Mesenchymal stem cell (in vitro differentiated cells and primary cell): ENCODE measurements at regions not wholly inside any gene's neighbourhood (a gene's known extent, or its start where the extent isn't known, plus 50 kb on each side); places are given as distances from the start of the nearest gene placed in this dataset.

Experiments used
- DNase-seq: peaks from one replicate; pipeline ENCODE4 v3.0.0-alpha.2; 2013
- H2AFZ ChIP-seq: one replicate; pipeline ENCODE4 v1.6.1; 2013; ENCODE audit warnings: low read depth, mild to moderate bottlenecking, control low read depth, inconsistent platforms, low read length, moderate library complexity
- H2AK5ac ChIP-seq: 2 replicates; pipeline ENCODE4 v1.6.1; 2013; ENCODE audit warnings: low read length, moderate library complexity, mild to moderate bottlenecking, inconsistent platforms; ENCODE audit not compliant: severe bottlenecking
- H2BK120ac ChIP-seq: one replicate; pipeline ENCODE4 v1.6.1; 2013; ENCODE audit warnings: low read depth, mild to moderate bottlenecking, inconsistent platforms, low read length, moderate library complexity
- H2BK12ac ChIP-seq, 2 experiments: one replicate each; pipeline ENCODE4 v1.6.1; 2013; ENCODE audit warnings: inconsistent platforms in 2 of 2, low read length in 2 of 2, mild to moderate bottlenecking in 2 of 2, moderate library complexity in 2 of 2, control low read depth in 1 of 2
- H2BK15ac ChIP-seq: one replicate; pipeline ENCODE4 v1.6.1; 2013; ENCODE audit warnings: mild to moderate bottlenecking, low read depth, inconsistent platforms; ENCODE audit not compliant: poor library complexity, severe bottlenecking
- H2BK5ac ChIP-seq: 2 replicates; pipeline ENCODE4 v1.6.1; 2013; ENCODE audit warnings: low read depth, mild to moderate bottlenecking, low read length, control low read depth, inconsistent platforms; ENCODE audit not compliant: poor library complexity, severe bottlenecking
- H3K14ac ChIP-seq, 2 experiments: one replicate each; pipeline ENCODE4 v1.6.1; 2013; ENCODE audit warnings: inconsistent platforms in 2 of 2, low read length in 2 of 2, control low read depth in 1 of 2, mild to moderate bottlenecking in 1 of 2, moderate library complexity in 1 of 2
- H3K18ac ChIP-seq, 2 experiments: one replicate each; pipeline ENCODE4 v1.6.1; 2013; ENCODE audit warnings: inconsistent platforms in 2 of 2, low read length in 2 of 2, control low read depth in 1 of 2, low read depth in 1 of 2, mild to moderate bottlenecking in 1 of 2
- H3K23ac ChIP-seq, 2 experiments: one replicate each; pipeline ENCODE4 v1.6.1; 2013; ENCODE audit warnings: inconsistent platforms in 2 of 2, low read length in 2 of 2, mild to moderate bottlenecking in 2 of 2, moderate library complexity in 2 of 2, control low read depth in 1 of 2
- H3K27ac ChIP-seq: 2 replicates; pipeline ENCODE4 v1.5.1; 2013; ENCODE audit warnings: mild to moderate bottlenecking, moderate library complexity, low read length, control low read depth, inconsistent platforms; ENCODE audit not compliant: poor library complexity, severe bottlenecking
- H3K27me3 ChIP-seq, 2 experiments: 2 replicates each; pipeline versions ENCODE4 v1.6.1 to v1.7.0; 2013; ENCODE audit warnings: low read length in 2 of 2, mild to moderate bottlenecking in 2 of 2, moderate library complexity in 2 of 2, control low read depth in 1 of 2, inconsistent platforms in 1 of 2; ENCODE audit not compliant: control insufficient read depth in 1 of 2, insufficient read depth in 1 of 2
- H3K36me3 ChIP-seq, 2 experiments: 2 replicates each; pipeline versions ENCODE4 v1.6.1 to v1.7.0; 2013; ENCODE audit warnings: low read length in 2 of 2, control low read depth in 1 of 2, inconsistent platforms in 1 of 2, low read depth in 1 of 2, mild to moderate bottlenecking in 1 of 2; ENCODE audit not compliant: insufficient read depth in 2 of 2, control insufficient read depth in 1 of 2
- H3K4ac ChIP-seq, 2 experiments: one replicate each; pipeline ENCODE4 v1.6.1; 2013; ENCODE audit warnings: inconsistent platforms in 2 of 2, low read length in 2 of 2, mild to moderate bottlenecking in 2 of 2, moderate library complexity in 2 of 2, control low read depth in 1 of 2, low read depth in 1 of 2
- H3K4me1 ChIP-seq: 2 replicates; pipeline ENCODE4 v1.6.1; 2013; ENCODE audit warnings: low read depth, low read length, control low read depth; ENCODE audit not compliant: control insufficient read depth, insufficient read depth
- H3K4me2 ChIP-seq: 2 replicates; pipeline ENCODE4 v1.6.1; 2013; ENCODE audit warnings: low read length, mild to moderate bottlenecking, inconsistent platforms; ENCODE audit not compliant: poor library complexity, severe bottlenecking
- H3K4me3 ChIP-seq, 2 experiments: 2 replicates each; pipeline versions ENCODE4 v1.5.1 to v1.7.0; 2013; ENCODE audit warnings: low read length in 2 of 2, mild to moderate bottlenecking in 2 of 2, control low read depth in 1 of 2, low read depth in 1 of 2; ENCODE audit not compliant: insufficient read depth in 1 of 2
- H3K79me1 ChIP-seq: replicated peaks from 2 replicates; pipeline ENCODE4 v1.6.1; 2013; ENCODE audit warnings: mild to moderate bottlenecking, control low read depth, low read length, inconsistent platforms; ENCODE audit not compliant: poor library complexity, severe bottlenecking
- H3K9ac ChIP-seq: 2 replicates; pipeline ENCODE4 v1.7.0; 2013; ENCODE audit warnings: mild to moderate bottlenecking, low read length, moderate library complexity
- H3K9me3 ChIP-seq: 2 replicates; pipeline ENCODE4 v1.7.0; 2013; ENCODE audit warnings: mild to moderate bottlenecking, low read length; ENCODE audit not compliant: control insufficient read depth
- H4K8ac ChIP-seq: one replicate; pipeline ENCODE4 v1.6.1; 2013; ENCODE audit warnings: inconsistent platforms, mild to moderate bottlenecking, low read length, moderate library complexity
- H4K91ac ChIP-seq: one replicate; pipeline ENCODE4 v1.6.1; 2013; ENCODE audit warnings: mild to moderate bottlenecking, low read length, inconsistent platforms
- WGBS: methylation state at CpG from one replicate; pipeline ENCODE4 v1.1.7; 2013; ENCODE audit warnings: mixed read lengths; 5-methylcytosine and 5-hydroxymethylcytosine counted together

DNA sequence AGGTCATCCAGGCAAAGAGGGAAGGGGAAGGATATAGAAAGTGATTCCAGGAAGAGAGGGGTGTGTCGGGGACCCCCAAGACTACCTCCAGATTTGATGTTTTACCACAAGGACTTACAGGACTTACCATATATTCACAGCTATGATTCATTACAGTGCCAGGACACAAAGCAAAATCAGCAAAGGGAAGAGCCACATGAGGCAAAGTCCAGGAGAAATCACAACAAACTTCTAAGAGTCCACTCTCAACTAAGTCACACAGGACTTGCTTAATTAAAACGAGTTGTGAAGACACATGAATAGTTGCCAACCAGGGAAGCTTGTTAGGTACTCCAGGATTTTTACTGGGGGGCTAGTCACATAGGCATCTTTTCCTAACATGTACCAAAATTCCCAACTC, 217.3 kb downstream of the TTLL7 start:
- H2BK120ac ChIP-seq: no peak overlapping the region
- no peak for DNase-seq

DNA sequence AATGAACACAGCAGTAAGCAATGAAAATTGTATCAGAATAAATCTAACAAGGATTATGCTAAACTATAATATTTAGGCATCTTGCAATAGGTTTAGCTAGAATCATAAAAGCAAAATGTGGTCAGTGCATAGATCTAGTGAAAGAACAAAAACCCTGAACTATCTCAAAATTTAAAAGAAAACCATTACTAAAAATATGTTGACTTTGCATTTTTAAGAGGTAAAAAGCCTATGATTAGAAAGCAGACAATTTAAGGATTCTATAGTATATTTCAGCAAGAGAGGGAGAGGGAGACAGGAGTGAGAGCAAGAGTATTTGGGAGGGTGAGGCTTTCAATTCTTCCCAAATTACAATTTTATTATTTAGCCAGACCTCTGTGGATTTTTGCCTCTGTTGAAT, 219.4 kb downstream of the TTLL7 start:
- Histone ChIP-seq H2BK15ac (no peak overlapping the region), H4K91ac (no peak overlapping the region), H2AFZ (no peak overlapping the region), H3K27me3 (no peaks in the 10 kb centered on the region), H3K27ac (no peak overlapping the region), H3K4ac (no peak overlapping the region), H3K9me3 (peaks cover 3% of the 10 kb centered on the region), H3K4me3 (no peak overlapping the region), H3K23ac (no peak overlapping the region), H3K79me1 (no peaks in the 10 kb centered on the region), H2AK5ac (no peak overlapping the region), H3K9ac (no peak overlapping the region), H2BK5ac (no peak overlapping the region), H4K8ac (no peak overlapping the region), H2BK12ac (no peak overlapping the region), H3K36me3 (no peaks in the 10 kb centered on the region), H3K4me1 (no peaks in the 10 kb centered on the region), H3K18ac (no peak overlapping the region), H3K4me2 (no peak overlapping the region), H3K14ac (no peak overlapping the region), H2BK120ac (no peak overlapping the region)
- DNase-seq: no peak

More for the DNA sequence above, 217.3 kb downstream of the TTLL7 start:
- Histone ChIP-seq H2AFZ (no peak overlapping the region), H3K4me1 (no peaks in the 10 kb centered on the region), H2BK12ac (no peak overlapping the region), H2BK5ac (no peak overlapping the region), H3K36me3 (no peaks in the 10 kb centered on the region), H2AK5ac (no peak overlapping the region), H3K14ac (no peak overlapping the region), H3K4me3 (no peak overlapping the region), H4K91ac (no peak overlapping the region), H3K23ac (no peak overlapping the region), H4K8ac (no peak overlapping the region), H3K27ac (no peak overlapping the region), H3K4ac (no peak overlapping the region), H3K27me3 (no peaks in the 10 kb centered on the region), H2BK15ac (no peak overlapping the region), H3K9me3 (peaks cover 3% of the 10 kb centered on the region), H3K79me1 (no peaks in the 10 kb centered on the region), H3K9ac (no peak overlapping the region), H3K18ac (no peak overlapping the region), H3K4me2 (no peak overlapping the region)
- 94% methylated on average over 2 of the region's 2 CpGs for WGBS

DNA sequence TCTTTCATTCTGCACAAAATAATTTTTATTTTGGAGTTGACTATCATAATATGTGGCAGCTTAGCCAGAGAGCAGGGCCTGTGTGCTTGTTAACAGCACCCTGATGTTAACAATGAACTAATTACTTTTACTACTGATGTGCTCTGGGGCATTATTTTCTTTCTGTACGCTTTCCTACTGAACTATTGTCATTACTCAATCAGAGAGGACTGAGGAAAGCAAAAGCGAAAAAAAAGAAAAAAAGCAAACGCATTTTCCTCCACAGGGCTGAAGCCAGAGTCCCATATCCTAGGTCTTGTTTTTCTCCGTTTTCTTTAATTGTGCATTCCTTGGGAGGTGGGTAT, 221.2 kb downstream of the TTLL7 start:
- H4K91ac ChIP-seq: no peak overlapping the region

DNA sequence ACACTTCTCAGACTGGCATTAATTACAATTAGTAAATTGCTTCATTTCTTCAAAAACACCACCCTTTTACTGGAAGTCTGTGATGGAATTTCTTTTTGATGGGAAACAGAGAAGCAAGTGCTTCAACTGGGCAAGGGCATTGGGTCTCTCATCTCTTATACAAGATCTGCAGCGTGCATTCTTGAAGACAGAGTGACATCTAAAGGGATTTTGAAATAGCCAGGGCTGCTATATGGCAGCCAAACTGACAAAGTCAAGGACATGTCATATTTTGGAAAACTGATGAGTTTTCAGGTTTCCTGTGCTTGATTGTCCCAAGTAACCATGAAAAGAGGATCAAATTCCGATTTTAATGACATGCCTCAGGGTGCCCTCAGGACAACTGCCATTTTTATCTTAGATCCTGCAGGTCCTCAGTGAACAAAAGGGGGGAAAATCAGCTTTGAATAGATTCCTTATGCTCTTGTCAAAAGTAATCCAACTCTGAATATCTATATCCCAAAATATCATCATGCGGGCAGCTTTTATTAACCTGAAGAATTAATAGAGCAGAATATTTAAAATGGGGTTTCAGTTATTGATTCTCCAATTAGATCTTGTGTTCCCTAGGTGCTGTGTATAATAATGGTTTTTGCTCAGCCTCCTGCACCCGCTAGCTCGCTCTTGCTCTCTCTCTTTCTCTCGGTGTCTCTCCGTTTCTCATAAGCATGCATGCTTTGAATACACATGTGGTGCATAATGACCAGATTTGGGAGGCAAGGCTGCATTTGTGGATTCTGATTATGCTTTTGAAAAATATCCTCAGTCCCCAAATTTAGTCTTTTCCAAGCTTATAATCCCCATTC, 221.8 kb downstream of the TTLL7 start:
- no peak overlapping the region for H3K9ac ChIP-seq
- no peak overlapping the region for H3K4ac ChIP-seq
- H3K27ac ChIP-seq: no peak overlapping the region
- H2BK5ac ChIP-seq: no peak overlapping the region
- no peak overlapping the region for H2BK15ac ChIP-seq
- no peaks in the 10 kb centered on the region for H3K36me3 ChIP-seq
- H3K4me3 ChIP-seq: no peak overlapping the region
- H2BK12ac ChIP-seq: no peak overlapping the region
- no peak overlapping the region for H3K4me2 ChIP-seq
- no peaks in the 10 kb centered on the region for H3K4me1 ChIP-seq
- H3K18ac ChIP-seq: no peak overlapping the region
- DNase-seq: no peak
- H4K8ac ChIP-seq: no peak overlapping the region
- H3K9me3 ChIP-seq: no peaks in the 10 kb centered on the region
- H3K27me3 ChIP-seq: no peaks in the 10 kb centered on the region
- no peak overlapping the region for H2AFZ ChIP-seq
- no peak overlapping the region for H3K14ac ChIP-seq
- H3K23ac ChIP-seq: no peak overlapping the region
- H3K79me1 ChIP-seq: no peaks in the 10 kb centered on the region
- H2BK120ac ChIP-seq: no peak overlapping the region
- no peak overlapping the region for H4K91ac ChIP-seq
- H2AK5ac ChIP-seq: no peak overlapping the region
- WGBS: 86% methylated on average over 7 of the region's 7 CpGs

More for the DNA sequence above, 221.2 kb downstream of the TTLL7 start:
- H3K4me1 ChIP-seq: no peaks in the 10 kb centered on the region
- H3K9ac ChIP-seq: no peak overlapping the region
- H2AFZ ChIP-seq: no peak overlapping the region
- H3K18ac ChIP-seq: no peak overlapping the region
- 88% methylated on average over 3 of the region's 4 CpGs for WGBS
- no peaks in the 10 kb centered on the region for H3K9me3 ChIP-seq
- DNase-seq: no peak
- no peak overlapping the region for H3K27ac ChIP-seq
- no peaks in the 10 kb centered on the region for H3K36me3 ChIP-seq
- no peak overlapping the region for H3K14ac ChIP-seq
- no peaks in the 10 kb centered on the region for H3K27me3 ChIP-seq
- H3K4me2 ChIP-seq: no peak overlapping the region
- no peak overlapping the region for H3K4me3 ChIP-seq
- no peak overlapping the region for H2BK5ac ChIP-seq
- H2BK120ac ChIP-seq: no peak overlapping the region
- no peak overlapping the region for H2AK5ac ChIP-seq
- no peak overlapping the region for H3K23ac ChIP-seq
- H3K4ac ChIP-seq: no peak overlapping the region
- H2BK12ac ChIP-seq: no peak overlapping the region
- H3K79me1 ChIP-seq: no peaks in the 10 kb centered on the region
- no peak overlapping the region for H2BK15ac ChIP-seq
- no peak overlapping the region for H4K8ac ChIP-seq
